HG03159 (cell line): ENCODE measurements at regions not wholly inside any gene's neighbourhood (a gene's known extent, or its start where the extent isn't known, plus 50 kb on each side); places are given as distances from the start of the nearest gene placed in this dataset.
"Not testable (repeated sequence)": the region's sequence is repeated elsewhere in the genome, so short reads cannot be mapped to it uniquely, and the experiment has no call there.

Source experiments
- ATAC-seq: cut with Tn5 transposase; IDR thresholded peaks from one replicate; pipeline ENCODE4 v1.9.1; 2021; ENCODE audit warnings: mild to moderate bottlenecking, moderate library complexity; ENCODE audit not compliant: unreplicated experiment

DNA sequence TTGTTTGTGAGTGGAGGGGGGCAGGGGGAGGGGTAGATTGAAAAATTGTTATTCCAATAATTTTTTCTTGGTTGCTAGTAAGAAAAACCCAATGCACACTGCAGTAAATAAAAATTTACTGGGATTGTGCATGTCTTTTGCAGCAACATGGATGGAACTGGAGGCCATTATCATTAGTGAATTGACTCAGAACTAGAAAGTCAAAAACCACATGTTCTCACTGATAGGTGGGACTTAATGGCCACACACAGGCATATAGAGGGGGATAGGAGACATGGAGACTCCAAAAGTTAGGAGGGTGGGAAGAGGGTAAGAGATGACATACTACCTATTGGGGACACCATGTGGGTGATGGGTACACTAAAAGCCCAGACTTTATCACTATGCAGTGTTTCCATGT, 67.2 kb downstream of the BUB3 start:
- no peak for ATAC-seq

DNA sequence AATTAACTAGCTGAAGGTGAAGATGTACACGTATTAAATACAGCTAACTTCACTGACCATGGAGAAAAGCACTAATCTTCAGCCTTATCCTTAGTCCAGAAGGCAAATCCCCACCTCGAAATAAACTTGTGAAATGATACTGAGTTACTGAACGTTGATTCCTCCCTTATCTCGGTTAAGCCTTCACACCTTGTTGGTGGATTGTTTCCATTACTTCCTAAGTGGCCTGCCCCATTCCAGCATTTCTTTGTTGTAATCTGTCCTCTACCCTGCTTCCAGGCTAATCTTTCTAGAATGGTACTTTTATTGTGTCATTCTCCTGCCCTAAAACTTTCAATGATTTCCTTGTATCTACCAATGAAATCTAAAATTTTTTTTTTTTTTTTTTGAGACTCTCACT, 68.6 kb downstream of the BUB3 start:
- ATAC-seq: no peak

DNA sequence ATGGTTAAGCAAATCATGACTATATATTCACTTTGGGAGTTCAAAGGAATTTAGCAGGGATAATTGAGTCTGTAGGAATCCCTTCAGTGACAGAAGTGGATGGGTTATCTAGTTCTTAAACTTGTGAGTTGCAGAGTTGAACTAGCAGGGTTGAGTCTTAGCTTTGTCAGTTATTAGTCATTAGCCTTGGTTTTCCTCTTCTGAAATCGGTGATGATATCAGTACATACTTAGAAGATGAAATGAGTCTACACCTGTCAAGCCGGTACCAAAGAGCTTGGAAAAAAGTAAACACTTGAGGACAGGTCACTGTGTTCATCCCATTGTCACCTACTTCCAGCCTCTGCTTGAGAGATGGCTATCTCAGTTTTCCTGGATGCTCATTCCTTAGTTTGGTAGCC, 73.5 kb downstream of the BUB3 start:
- no peak for ATAC-seq

DNA sequence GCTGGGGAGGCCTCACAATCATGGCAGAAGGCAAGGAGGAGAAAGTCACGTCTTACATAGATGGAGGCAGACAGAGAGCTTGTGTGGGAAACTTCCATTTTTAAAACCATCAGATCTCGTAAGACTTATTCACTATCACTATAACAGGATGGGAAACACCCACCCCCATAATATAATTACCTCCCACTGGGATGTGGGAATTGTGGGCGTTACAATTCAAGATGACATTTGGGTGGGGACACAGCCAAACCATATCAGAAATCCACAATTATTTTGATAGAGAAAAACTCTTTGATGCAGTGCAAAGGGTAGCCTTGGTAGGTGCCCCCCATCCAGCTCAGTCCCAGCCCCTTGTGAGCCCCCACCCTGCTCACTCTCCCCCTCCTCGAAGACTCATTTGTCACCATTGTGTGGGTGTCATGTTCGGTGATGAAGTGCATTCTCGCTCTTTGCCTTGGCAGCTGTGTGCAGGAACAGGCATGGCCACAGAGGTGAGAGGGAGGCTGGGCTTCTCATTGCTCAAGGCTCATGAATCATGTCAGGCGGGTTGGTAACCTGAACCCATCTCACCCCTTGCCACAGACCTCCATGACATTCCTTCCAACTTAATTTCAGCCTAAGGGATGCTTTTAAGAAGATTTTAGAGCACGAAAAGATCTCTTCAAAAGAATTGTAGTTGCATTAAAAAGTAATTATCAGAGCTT, 75.9 kb downstream of the BUB3 start:
- ATAC-seq: no peak

DNA sequence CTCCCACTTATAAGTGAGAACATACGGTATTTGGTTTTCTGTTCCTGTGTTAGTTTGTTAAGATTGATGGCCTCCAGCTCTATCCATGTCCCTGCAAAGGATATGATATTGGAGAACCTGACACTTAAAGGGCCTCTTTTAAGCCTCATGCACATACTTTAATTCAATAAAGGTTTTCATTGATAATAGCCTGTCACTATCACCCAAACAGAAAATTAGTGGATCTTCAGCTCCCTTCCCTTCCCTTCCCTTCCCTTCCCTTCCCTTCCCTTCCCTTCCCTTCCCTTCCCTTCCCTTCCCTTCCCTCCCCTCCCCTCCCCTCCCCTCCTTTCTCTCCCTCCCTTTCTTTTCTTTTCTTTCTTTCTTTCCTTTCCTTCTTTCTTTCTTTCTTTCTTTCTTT, 78.7 kb downstream of the BUB3 start:
- not testable (repeated sequence) for ATAC-seq

DNA sequence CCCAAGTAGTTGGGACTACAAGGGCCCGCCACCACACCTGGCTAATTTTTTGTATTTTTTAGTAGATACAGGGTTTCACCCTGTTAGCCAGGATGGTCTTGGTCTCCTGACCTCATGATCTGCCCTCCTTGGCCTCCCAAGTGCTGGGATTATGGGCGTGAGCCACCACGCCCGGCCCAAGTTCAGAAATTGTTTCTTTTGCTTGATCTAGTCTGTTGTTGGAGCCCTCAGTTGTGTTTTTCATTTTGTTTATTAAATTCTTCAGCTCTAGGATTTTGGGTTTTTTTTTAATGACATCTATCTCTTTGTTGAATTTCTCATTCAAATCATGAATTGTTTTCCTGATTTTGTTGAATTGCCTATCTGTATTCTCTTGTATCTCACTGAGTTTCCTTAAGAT, 80.8 kb downstream of the BUB3 start:
- not testable (repeated sequence) for ATAC-seq

DNA sequence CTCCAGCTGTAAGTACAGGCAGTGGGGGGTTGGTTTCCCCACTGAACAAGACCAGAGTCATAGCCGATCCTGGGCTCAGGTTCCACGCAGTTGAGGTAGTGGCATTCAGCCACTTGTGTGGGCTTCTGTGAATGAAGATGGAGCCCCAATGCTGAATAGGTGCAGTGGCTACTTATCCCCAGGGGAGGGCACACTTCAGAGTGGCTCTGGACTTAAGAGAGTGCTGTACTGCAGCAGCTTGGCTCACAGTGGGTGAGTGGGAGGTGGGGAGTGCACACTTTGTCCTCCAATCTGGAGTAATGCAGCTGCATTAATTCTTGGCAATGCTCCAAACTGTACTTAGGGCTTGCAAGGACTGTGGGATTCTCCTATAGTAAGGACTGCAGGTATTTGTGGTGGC, 81.9 kb downstream of the BUB3 start:
- no peak for ATAC-seq

DNA sequence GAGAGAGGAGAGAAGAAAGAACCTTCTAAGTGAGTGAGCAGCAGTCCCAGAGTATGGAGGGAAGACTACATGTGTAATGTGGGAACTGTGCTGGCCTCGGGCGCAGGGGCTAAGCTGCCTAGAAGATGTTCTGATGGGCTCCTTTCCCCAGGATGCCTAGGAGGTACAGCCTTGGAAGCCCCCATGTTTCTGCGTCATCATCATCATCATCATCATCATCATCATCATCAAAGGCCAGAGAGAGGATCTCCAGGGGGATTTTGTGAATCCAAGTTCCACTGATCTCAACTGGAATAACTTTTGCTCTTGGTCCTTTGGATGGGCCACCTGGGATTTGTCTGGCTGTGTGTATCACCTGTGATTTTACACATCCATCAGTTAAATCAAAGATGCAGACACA, 86.0 kb downstream of the BUB3 start:
- ATAC-seq: no peak

DNA sequence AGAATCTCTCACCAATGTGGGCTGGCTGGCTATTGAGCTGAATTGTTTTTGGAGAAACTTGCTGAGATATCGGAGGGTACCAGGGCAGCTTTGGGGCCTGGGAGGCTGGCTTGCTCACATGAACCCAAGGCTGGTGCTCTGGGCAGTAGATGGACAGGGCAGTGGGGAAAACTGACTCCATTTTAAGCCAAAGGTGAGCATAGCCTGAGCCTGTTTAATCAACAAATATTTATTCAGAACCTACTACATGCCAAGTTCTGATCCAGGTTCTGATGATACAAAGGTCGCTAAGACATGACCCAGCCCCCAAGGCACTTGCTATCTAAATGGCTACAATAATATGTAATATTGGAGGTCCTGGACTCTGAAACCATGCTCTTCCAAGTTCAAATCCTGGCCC, 86.6 kb downstream of the BUB3 start:
- ATAC-seq: no peak

DNA sequence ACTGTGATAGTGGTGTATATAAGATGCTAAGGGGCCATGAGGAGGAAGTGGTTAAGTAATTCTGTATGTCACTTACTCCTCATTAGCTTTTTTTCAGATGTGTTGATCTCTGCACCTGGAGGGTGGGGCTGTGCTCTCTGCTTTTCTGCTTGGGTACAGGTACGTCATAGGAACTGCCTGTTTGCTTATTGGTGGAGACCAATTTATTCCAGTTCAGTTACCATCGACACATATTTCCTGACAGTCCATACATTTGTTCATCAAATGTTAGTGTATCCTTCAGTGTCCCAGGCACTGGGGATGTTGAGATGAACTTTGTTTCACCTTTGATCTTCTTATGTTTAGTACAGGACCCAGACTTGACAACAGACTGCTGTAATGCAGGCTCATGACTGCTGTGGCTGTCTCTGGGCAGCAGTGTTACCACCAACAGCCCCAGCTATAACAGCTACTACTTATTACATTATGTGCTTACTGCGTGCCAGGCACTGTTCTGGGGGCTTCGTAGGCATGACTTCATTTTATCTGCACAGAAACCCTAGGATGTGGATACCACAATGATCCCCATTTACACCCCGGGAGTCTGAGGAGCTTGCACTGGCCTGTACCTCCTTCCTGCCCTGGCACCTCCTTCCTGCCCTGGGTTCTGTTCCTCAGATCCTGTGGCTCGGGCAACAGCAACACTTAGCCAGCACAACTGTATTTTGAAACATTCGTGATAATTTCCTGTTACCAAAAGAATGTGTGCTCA, 87.4 kb downstream of the BUB3 start:
- peak; percentile 75 for ATAC-seq

DNA sequence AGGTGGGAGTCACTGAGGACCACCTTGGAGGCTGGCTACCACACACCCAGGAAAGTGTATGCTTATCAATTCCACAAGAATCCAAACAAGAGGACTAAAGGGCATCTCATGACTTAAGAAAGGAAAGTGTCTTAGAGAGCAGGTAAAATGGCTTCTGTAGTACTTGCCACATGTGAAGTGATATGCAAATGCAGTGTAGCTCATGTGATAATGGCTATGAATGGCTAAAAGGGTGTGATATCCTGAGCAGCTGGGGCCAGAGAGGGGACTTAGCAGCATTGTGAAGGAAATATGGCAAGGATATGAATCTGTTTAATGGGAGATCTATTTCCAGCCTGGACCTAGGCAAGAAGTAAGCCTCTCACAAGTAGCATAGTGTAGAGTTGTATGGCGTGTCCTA, 90.5 kb downstream of the BUB3 start:
- ATAC-seq: no peak

DNA sequence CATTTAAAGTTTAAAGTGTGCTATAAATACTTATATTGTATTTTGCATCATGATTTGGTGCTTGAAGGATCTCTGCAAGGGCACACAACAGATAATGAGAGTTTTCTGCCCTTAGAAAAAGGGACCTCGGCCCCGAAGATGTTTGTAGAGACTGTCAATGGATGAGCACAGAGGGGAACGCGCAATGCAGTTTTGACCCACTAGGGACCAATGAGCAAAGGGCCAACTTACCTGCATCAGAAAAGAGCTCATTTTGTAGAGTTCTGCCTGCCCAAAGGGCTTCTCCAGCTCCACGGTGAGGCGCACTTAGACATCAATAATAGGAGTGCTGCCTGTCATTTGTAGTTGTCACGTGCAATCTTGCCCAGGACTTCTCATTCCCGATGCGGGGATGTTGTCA, 91.1 kb downstream of the BUB3 start:
- no peak for ATAC-seq

DNA sequence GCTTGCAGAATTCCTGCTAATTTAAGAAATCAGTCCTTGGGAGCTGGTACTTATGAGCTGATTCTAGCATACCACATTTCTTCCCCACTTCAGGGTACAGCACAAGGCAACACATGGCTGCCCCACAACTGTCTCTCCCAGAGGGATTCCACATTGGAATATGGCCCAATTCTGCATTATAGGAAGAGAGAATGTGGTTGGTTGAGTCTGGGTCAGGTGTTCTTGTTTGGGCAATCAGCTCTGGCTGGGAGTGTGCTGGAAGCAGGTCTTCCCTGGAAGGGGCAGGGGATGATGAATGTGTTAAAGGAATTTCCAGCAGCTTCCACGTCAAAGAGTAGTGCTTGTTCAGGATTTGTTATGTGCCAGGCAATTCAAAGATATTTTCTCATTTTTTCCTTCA, 95.7 kb downstream of the BUB3 start:
- no peak for ATAC-seq

DNA sequence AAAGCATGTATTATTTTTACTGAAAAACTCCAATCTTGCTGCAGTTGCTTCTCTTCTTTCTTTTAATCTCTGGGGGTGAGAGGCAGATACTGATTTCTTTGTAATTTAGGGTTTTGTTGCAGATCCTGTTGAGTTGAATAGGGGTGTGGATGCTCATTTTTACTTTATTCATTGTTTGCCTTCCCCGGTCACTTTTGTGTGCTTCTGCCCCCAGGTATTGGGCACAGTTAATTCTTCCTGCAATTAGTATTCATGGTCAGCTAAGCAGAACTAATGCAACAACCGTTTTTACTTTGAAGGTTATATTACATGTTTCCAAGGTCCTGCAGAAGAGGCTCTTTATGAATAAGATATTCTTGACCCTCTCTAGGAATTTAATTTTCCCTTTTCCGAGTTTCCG, 96.4 kb downstream of the BUB3 start:
- no peak for ATAC-seq

DNA sequence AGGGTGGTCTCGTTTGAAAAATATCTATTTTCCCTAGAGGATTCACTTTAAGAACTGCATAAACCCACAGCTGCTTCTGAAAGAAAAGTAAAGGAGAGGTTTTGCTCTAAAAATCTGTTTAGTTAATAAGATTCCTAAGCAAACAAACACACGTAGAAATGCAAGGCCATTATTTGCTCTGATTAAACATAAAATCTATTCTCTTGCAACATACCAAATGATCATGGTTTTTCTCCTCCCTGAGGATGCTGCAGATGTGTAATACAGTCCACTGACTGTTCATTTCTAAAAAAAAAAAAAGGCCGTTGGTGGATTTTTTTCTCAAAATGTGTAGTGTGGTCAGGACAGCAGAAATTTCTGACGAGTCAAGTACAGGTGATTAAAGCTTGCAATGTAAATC, 98.6 kb downstream of the BUB3 start:
- no peak for ATAC-seq

DNA sequence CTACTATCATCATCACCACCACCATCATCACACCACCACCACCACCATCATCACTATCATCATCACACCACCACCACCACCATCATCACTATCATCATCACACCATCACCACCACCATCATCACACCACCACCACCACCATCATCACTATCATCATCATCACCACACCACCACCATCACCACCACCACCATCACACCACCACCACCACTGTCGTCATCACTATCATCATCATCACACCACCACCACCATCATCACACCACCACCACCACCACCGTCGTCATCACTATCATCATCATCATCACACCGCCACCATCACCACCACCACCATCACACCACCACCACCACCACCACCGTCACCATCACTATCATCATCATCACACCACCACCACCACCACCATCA, 100.1 kb downstream of the BUB3 start:
- ATAC-seq: not testable (repeated sequence)

DNA sequence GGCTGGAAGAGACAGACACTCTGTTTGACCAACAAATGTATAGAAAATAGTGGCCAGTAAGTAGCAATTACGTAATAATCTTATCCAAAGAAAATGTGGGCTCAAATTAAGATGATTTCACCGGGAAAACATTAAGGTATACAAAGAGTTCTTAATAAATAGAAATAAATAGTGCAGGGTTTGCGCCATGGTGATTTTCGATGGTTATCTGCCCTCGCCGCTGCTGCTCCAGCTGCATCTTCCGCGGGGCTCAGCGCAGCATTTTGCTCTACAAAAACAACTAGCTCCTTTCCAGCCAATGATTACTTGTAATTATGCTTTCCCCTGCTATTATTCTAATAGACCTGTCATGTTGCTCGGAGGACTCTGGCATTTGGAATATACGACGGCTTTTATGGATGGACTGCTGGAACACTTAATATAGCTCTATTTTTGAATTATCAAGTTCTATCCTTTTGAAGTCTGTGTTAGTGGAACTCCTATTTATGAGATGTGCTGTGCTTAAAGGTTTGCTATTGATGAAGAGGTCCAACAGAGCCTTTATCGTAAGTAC, 103.8 kb downstream of the BUB3 start:
- ATAC-seq: no peak

DNA sequence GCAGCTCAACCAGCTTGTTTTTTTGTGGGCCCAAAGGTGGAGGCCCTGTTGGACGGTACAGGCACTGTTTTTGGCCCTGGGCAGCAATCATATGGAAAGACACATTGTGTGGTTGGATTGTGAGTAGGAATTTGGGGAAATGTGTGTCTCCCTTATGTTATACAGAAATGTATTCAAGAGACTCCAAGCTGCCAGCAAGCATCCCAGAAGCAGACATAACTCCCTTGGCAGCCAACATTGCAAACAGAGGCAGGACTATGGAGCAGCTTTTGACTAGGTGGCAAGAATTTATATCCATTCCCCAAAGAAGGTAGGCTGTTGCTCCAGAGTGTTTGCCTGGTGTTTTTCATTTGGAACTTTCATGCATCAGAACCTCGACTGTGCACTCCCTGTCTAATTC, 104.9 kb downstream of the BUB3 start:
- ATAC-seq: no peak

DNA sequence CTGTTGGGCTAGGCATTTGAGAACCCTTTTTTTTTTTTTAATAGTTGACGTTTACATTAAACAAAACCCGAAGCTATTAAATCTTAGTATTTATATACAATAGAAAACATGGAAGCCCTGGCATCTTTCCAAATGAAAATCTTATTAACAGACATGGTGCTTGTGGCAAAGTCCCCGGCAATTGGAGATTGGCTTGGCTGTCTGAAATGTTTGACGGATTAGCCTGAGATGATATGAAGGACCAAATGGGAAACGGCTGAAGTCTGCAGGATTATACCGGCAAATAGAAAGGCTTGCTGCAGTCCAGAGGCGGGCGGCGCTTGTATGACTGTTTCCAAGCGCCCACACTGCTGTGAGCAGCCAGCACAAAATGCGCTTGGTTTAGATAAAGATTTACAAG, 105.6 kb downstream of the BUB3 start:
- ATAC-seq: no peak

DNA sequence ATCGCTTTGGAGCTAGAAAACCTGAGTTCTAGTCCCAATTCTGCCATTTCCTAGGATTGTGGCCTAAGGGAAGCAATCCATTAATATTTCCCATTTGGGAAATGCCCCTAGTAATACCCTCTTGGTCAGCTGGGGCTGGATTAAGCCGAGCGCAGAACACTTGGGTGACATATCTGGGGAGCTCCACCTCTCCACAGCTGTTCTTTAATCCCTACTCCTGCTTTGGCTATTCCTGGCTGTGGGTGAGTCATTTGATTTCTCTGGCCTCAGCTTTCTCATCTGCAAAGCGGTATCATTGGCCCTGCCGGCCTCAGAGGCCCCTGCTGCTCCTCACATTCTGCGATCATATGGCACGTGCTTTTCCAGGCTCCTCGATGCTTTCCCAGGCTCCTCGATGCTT, 108.3 kb downstream of the BUB3 start:
- ATAC-seq: no peak

DNA sequence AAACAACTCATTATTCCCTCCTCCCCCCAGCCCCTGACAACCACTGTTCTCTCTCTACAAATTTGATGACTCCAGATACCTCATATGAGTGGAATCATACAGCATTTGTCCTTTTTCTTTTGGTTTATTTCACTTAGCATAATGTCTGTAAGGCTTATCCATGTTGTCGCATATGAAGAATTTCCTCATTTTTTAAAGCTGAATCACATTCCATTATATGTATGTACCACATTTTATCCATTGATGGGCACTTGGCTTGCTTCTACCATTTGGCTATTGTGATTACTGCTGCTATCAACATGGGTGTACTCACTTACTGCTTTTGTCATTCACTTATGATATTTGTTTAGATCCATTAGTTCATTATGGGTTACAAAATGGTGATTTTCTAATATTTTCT, 112.8 kb downstream of the BUB3 start:
- ATAC-seq: no peak

DNA sequence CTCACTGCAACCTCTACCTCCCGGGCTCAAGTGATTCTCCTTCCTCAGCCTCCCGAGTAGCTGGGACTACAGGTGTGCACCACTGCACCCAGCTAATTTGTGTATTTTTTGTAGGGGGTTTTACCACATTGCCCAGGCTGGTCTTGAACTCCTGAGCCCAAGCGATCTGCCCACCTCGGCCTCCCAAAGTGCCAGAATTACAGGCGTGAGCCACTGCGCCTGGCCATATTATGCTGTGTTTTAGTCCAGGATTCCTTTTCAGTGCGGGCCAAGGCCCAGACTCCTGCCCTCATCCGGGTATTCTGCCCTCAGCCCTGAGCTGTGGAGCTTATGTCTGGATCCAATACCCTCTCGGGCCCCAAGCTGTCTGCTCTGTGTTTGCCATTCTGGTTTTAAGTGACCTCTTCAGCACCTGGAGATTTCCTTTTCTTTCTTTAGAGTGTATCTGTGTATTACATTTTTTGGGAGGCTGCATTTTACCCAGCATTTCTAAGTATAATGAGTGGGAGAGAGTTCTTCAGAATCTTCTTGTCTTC, 114.9 kb downstream of the BUB3 start:
- no peak for ATAC-seq
